Occipital lobe (tissue), 2 donors: ENCODE measurements at regions not wholly inside any gene's neighbourhood (a gene's known extent, or its start where the extent isn't known, plus 50 kb on each side); places are given as distances from the start of the nearest gene placed in this dataset. TPM values are rescaled to one million over a fixed set of nuclear protein-coding genes. Genes with fewer than 3 reads are reported as not detected.
"Not testable (repeated sequence)": the region's sequence is repeated elsewhere in the genome, so short reads cannot be mapped to it uniquely, and the experiment has no call there.

Experiments
- DNase-seq: peaks from one replicate; lab custom pipeline; 2025; lab: John Stamatoyannopoulos, UW
- small RNA-seq: library from RNA; depleted of rRNA; stranded (forward); fragments of <200 nt; gene quantifications from one replicate; pipeline ENCODE3, GENCODE V24; 2014

- DNase-seq: no peak
These were observed 120.9 kb upstream of the ADAMTS3 start for GRCh38 chr4:72689923-72690322.

- DNase-seq: not testable (repeated sequence)
These were observed 117.4 kb upstream of the ADAMTS3 start for GRCh38 chr4:72686390-72686789.

GRCh38 chr4:72679666-72680065 is 110.6 kb upstream of the ADAMTS3 start:
- no peak for DNase-seq

- no peak for DNase-seq
These were observed 108.9 kb upstream of the ADAMTS3 start for GRCh38 chr4:72677886-72678285.

- DNase-seq: no peak
These were observed 108.2 kb upstream of the ADAMTS3 start for GRCh38 chr4:72677265-72677664.

GRCh38 chr4:72671980-72672379 is 103.0 kb upstream of the ADAMTS3 start:
- DNase-seq: no peak

GRCh38 chr4:72670521-72670920 is 101.5 kb upstream of the ADAMTS3 start:
- no peak for DNase-seq

- DNase-seq: no peak
These were observed 97.9 kb upstream of the ADAMTS3 start for GRCh38 chr4:72666910-72667309.

GRCh38 chr4:72665171-72665968 is 96.3 kb upstream of the ADAMTS3 start:
- no peak for DNase-seq

- no peak for DNase-seq
These were observed 94.8 kb upstream of the ADAMTS3 start for GRCh38 chr4:72663828-72664227.

GRCh38 chr4:72661830-72662229 is 92.8 kb upstream of the ADAMTS3 start:
- DNase-seq: no peak

GRCh38 chr4:72641611-72642010 is 72.6 kb upstream of the ADAMTS3 start:
- no peak for DNase-seq

GRCh38 chr4:72636866-72637265 is 67.8 kb upstream of the ADAMTS3 start:
- DNase-seq: not testable (repeated sequence)

- not testable (repeated sequence) for DNase-seq
These were observed 66.9 kb upstream of the ADAMTS3 start for GRCh38 chr4:72635931-72636330.

GRCh38 chr4:72632253-72632652 is 63.2 kb upstream of the ADAMTS3 start:
- not testable (repeated sequence) for DNase-seq

GRCh38 chr4:72631296-72631695 is 62.3 kb upstream of the ADAMTS3 start:
- peak; percentile 10 for DNase-seq

GRCh38 chr4:72629540-72629939 is 60.5 kb upstream of the ADAMTS3 start:
- DNase-seq: no peak

- DNase-seq: no peak
These were observed 58.7 kb upstream of the ADAMTS3 start for GRCh38 chr4:72627723-72628122.

Small RNA genes in the stretch of these regions (small RNA-seq; reads per million reads assigned to genes)
- gene RNU4ATAC9P: not detected
